GM12878 (cell line): ENCODE measurements at regions not wholly inside any gene's neighbourhood (a gene's known extent, or its start where the extent isn't known, plus 50 kb on each side); places are given as distances from the start of the nearest gene placed in this dataset.
A peak's percentile ranks its signal among the peaks of the same experiment; 100 is the strongest.

ENCODE experiments used
- BCLAF1 ChIP-seq: fragments of 450-650 bp; IDR thresholded peaks from 2 replicates; pipeline ENCODE4 v1.6.1; 2017; ENCODE audit warnings: antibody characterized with exemption, mild to moderate bottlenecking, moderate library complexity
- NFIC ChIP-seq: IDR thresholded peaks from 2 replicates; pipeline ENCODE4 v1.6.1; 2012; ENCODE audit warnings: low read depth, mild to moderate bottlenecking, inconsistent platforms, low read length, moderate library complexity
- NFYB ChIP-seq: IDR thresholded peaks from 2 replicates; pipeline ENCODE4 v1.6.1; 2011; ENCODE audit warnings: low read depth, mild to moderate bottlenecking, low read length, improper control_type of control experiment, moderate library complexity; ENCODE audit not compliant: insufficient read depth
- PKNOX1 ChIP-seq: fragments of 450-650 bp; IDR thresholded peaks from 2 replicates; pipeline ENCODE4 v1.6.1; 2016; ENCODE audit warnings: mild to moderate bottlenecking
- RELA ChIP-seq: fragments of 450-650 bp; IDR thresholded peaks from 2 replicates; pipeline ENCODE4 v1.8.0; 2014; ENCODE audit warnings: borderline replicate concordance; ENCODE audit not compliant: partially characterized antibody
- SIX5 ChIP-seq: IDR thresholded peaks from 2 replicates; pipeline ENCODE4 v1.6.1; 2011; ENCODE audit warnings: mild to moderate bottlenecking, low read depth, low read length, moderate library complexity; ENCODE audit not compliant: severe bottlenecking
- SRF ChIP-seq, 2 experiments: IDR thresholded peaks; 2 replicates each; pipeline ENCODE4 v1.6.1; 2011; ENCODE audit warnings: low read depth in 2 of 2, low read length in 2 of 2, mild to moderate bottlenecking in 1 of 2, moderate library complexity in 1 of 2
- STAT3 ChIP-seq: IDR thresholded peaks from 2 replicates; pipeline ENCODE4 v1.6.1; 2011; ENCODE audit warnings: low read depth, low read length, improper control_type of control experiment
- USF1 ChIP-seq: IDR thresholded peaks from 2 replicates; pipeline ENCODE4 v1.6.1; 2011; ENCODE audit warnings: borderline replicate concordance, low read depth, mild to moderate bottlenecking, moderate library complexity, mixed read lengths, low read length; ENCODE audit not compliant: insufficient read depth; ENCODE audit errors: extremely low read length

GRCh38 chr6:1482381-1483166 lies 93.2 kb downstream of the FOXF2 start (continued):
- TF ChIP-seq BCLAF1, result no peak
- peak; percentile 39; the same call in 1 of the 2 replicates for TF ChIP-seq NFYB
- peak; percentile 70; the same call in 1 of the 2 replicates for TF ChIP-seq PKNOX1
- no peak for TF ChIP-seq SIX5
- TF ChIP-seq RELA, result no peak
- peak; percentile 71 for TF ChIP-seq NFIC
- no peak for TF ChIP-seq USF1
- no peak for TF ChIP-seq STAT3
- no peak for TF ChIP-seq SRF (IDR thresholded peaks at IDR 0.05; ENCODE audit: low read depth in 2 of 2, low read length in 2 of 2)
